HCT116 (cell line): ENCODE measurements at regions not wholly inside any gene's neighbourhood (a gene's known extent, or its start where the extent isn't known, plus 50 kb on each side); places are given as distances from the start of the nearest gene placed in this dataset.

ENCODE experiments used
- ATAC-seq: fragments of 200-7000 bp; cut with Tn5 transposase; 2 replicates; pipeline ENCODE4 v1.9.1; 2020; ENCODE audit warnings: mild to moderate bottlenecking, moderate library complexity
- BruUV-seq: library from RNA; stranded (reverse); fragments of 400-500 nt; replicated peaks from 2 replicates; lab custom pipeline; 2021; lab: Mats Ljungman, UMichigan
- CTCF ChIA-PET: fragments of 300-600 bp; sonication (Branson Sonifier 250); formaldehyde crosslinking; loops from one replicate; lab custom pipeline; 2021; ENCODE audit warnings: antibody characterized with exemption; lab: Charles Lee
- POLR2A ChIA-PET: fragments of 300-600, 350-600 bp; sonication (Branson Sonifier 250); formaldehyde crosslinking; loops from one replicate; lab custom pipeline; 2021; ENCODE audit warnings: antibody characterized with exemption; lab: Charles Lee
- RAD21 ChIA-PET, 2 experiments: fragments of 300-600 bp; sonication (Branson Sonifier 250); formaldehyde crosslinking; loops; one replicate each; lab custom pipeline; 2023; ENCODE audit warnings: low total read pairs in 2 of 2; ENCODE audit not compliant: uncharacterized antibody in 2 of 2, unreplicated experiment in 2 of 2, low non-redundant PET in 1 of 2; lab: Charles Lee
- DNase-seq: peaks from one replicate; pipeline ENCODE4 v3.0.0-alpha.2; 2010; ENCODE audit warnings: low read depth, low spot score
- H2AFZ ChIP-seq: fragments of 200-600 bp; shearing (Covaris generic), sonication (generic); 2 replicates; pipeline ENCODE4 v1.6.1; 2017; ENCODE audit warnings: low read depth, mixed run types, mixed read lengths, antibody characterized with exemption, low read length; ENCODE audit not compliant: poor library complexity, severe bottlenecking
- H3K27ac ChIP-seq: 2 replicates; pipeline ENCODE4 v1.5.1; 2012; ENCODE audit warnings: low read depth, low read length
- H3K27me3 ChIP-seq: fragments of 200-600 bp; sonication (generic); 2 replicates; pipeline ENCODE4 v1.6.1; 2016; ENCODE audit warnings: mixed run types, low read length, mixed read lengths; ENCODE audit not compliant: insufficient read depth
- H3K36me3 ChIP-seq, 2 experiments: fragments of 200-500 bp in 1 of 2; fragments of 200-600 bp in 1 of 2; sonication (Bioruptor generic) in 1 of 2; sonication (generic) in 1 of 2; 2 replicates each; pipeline versions ENCODE4 v1.5.1 to v1.6.1; 2014 to 2016; ENCODE audit warnings: low read length in 2 of 2, inconsistent platforms in 1 of 2, mixed read lengths in 1 of 2, mixed run types in 1 of 2; ENCODE audit not compliant: insufficient read depth in 2 of 2, control insufficient read depth in 1 of 2
- H3K4me1 ChIP-seq, 2 experiments: fragments of 200-600 bp in 1 of 2; sonication (generic) in 1 of 2; 2 replicates each; pipeline versions ENCODE4 v1.5.1 to v1.6.1; 2012 to 2017; ENCODE audit warnings: low read length in 2 of 2, inconsistent platforms in 1 of 2, mild to moderate bottlenecking in 1 of 2, mixed read lengths in 1 of 2, mixed run types in 1 of 2, moderate library complexity in 1 of 2; ENCODE audit not compliant: insufficient read depth in 2 of 2, control insufficient read depth in 1 of 2
- H3K4me2 ChIP-seq: fragments of 200-600 bp; sonication (generic); 2 replicates; pipeline ENCODE4 v1.6.1; 2017; ENCODE audit warnings: mixed run types, low read length, mixed read lengths
- H3K4me3 ChIP-seq, 2 experiments: fragments of 200-600 bp in 1 of 2; sonication (generic) in 1 of 2; replicated peaks in 1 of 2; 2 replicates each; pipeline ENCODE4 v1.5.1; 2011 to 2016; ENCODE audit warnings: low read length in 2 of 2, control low read depth in 1 of 2, low read depth in 1 of 2, mild to moderate bottlenecking in 1 of 2, mixed read lengths in 1 of 2, mixed run types in 1 of 2
- H3K79me2 ChIP-seq: fragments of 200-600 bp; sonication (generic); 2 replicates; pipeline ENCODE4 v1.6.1; 2017; ENCODE audit warnings: mild to moderate bottlenecking, mixed run types, low read length, moderate library complexity, mixed read lengths; ENCODE audit not compliant: insufficient read depth
- H3K9ac ChIP-seq: fragments of 200-600 bp; sonication (generic); 2 replicates; pipeline ENCODE4 v1.6.1; 2016; ENCODE audit warnings: low read length, mixed read lengths
- H3K9me2 ChIP-seq: fragments of 200-600 bp; sonication (generic), shearing (Covaris generic); 2 replicates; pipeline ENCODE4 v1.6.1; 2017; ENCODE audit warnings: mixed run types, mild to moderate bottlenecking, moderate library complexity; ENCODE audit not compliant: insufficient read depth
- H3K9me3 ChIP-seq, 2 experiments: fragments of 200-500 bp in 1 of 2; fragments of 200-600 bp in 1 of 2; sonication (Bioruptor generic) in 1 of 2; sonication (generic) in 1 of 2; 2 replicates each; pipeline ENCODE4 v1.6.1; 2014 to 2017; ENCODE audit warnings: low read length in 2 of 2, mixed read lengths in 2 of 2, inconsistent platforms in 1 of 2, low read depth in 1 of 2, mild to moderate bottlenecking in 1 of 2, mixed run types in 1 of 2, moderate library complexity in 1 of 2; ENCODE audit not compliant: control insufficient read depth in 1 of 2, insufficient read depth in 1 of 2
- H4K20me1 ChIP-seq: fragments of 200-600 bp; sonication (generic), shearing (Covaris generic); 2 replicates; pipeline ENCODE4 v1.6.1; 2017; ENCODE audit warnings: mixed run types, mild to moderate bottlenecking, moderate library complexity; ENCODE audit not compliant: insufficient read depth
- ATF3 ChIP-seq: IDR thresholded peaks from 2 replicates; pipeline ENCODE4 v1.6.1; 2012
- CBX3 ChIP-seq: IDR thresholded peaks from 2 replicates; pipeline ENCODE4 v1.6.1; 2012; ENCODE audit warnings: low read depth
- CEBPB ChIP-seq: IDR thresholded peaks from 2 replicates; pipeline ENCODE4 v1.6.1; 2012; ENCODE audit warnings: low read depth
- EGR1 ChIP-seq: IDR thresholded peaks from 2 replicates; pipeline ENCODE4 v1.6.1; 2012; ENCODE audit warnings: low read depth
- EZH2phosphoT487 ChIP-seq: fragments of 200-600 bp; IDR thresholded peaks from 2 replicates; pipeline ENCODE4 v1.6.1; 2018; ENCODE audit warnings: antibody characterized with exemption, borderline replicate concordance
- FOSL1 ChIP-seq: IDR thresholded peaks from 2 replicates; pipeline ENCODE4 v1.6.1; 2012; ENCODE audit warnings: low read depth
- MAX ChIP-seq: IDR thresholded peaks from 2 replicates; pipeline ENCODE4 v1.6.1; 2012
- POLR2A ChIP-seq: IDR thresholded peaks from 2 replicates; pipeline ENCODE4 v1.7.0; 2011; ENCODE audit warnings: borderline replicate concordance; ENCODE audit not compliant: insufficient read depth, insufficient read length; ENCODE audit errors: extremely low read depth
- POLR2AphosphoS5 ChIP-seq: IDR thresholded peaks from 2 replicates; pipeline ENCODE4 v1.6.1; 2011; ENCODE audit warnings: mild to moderate bottlenecking, low read depth, low read length, moderate library complexity
- RAD21 ChIP-seq: IDR thresholded peaks from 2 replicates; pipeline ENCODE4 v1.6.1; 2012; ENCODE audit warnings: low read depth, mild to moderate bottlenecking
- SIN3A ChIP-seq: IDR thresholded peaks from 2 replicates; pipeline ENCODE4 v1.6.1; 2012; ENCODE audit warnings: low read depth
- SRF ChIP-seq: IDR thresholded peaks from 2 replicates; pipeline ENCODE4 v1.6.1; 2012; ENCODE audit warnings: low read depth
- TCF7L2 ChIP-seq: IDR thresholded peaks from 2 replicates; pipeline ENCODE4 v1.7.0; 2011; ENCODE audit warnings: borderline replicate concordance, inconsistent platforms; ENCODE audit not compliant: insufficient read depth, insufficient read length; ENCODE audit errors: extremely low read depth
- YY1 ChIP-seq: IDR thresholded peaks from 2 replicates; pipeline ENCODE4 v1.6.1; 2011; ENCODE audit warnings: low read length, low read depth, moderate library complexity, mild to moderate bottlenecking; ENCODE audit not compliant: insufficient replicate concordance; ENCODE audit errors: extremely low read depth
- ZFX ChIP-seq: fragments of 450-650 bp; IDR thresholded peaks from 2 replicates; pipeline ENCODE4 v1.6.1; 2017
- ZNF274 ChIP-seq: fragments of 200-500 bp; sonication (Bioruptor generic); IDR thresholded peaks from 2 replicates; pipeline ENCODE4 v1.6.1; 2014; ENCODE audit warnings: mild to moderate bottlenecking, low read depth, low read length, inconsistent platforms
- intact Hi-C: fragments of 100-400 bp; cut with micrococcal nuclease; formaldehyde crosslinking; loops from 2 replicates; pipeline ENCODE4 v1.10.0; 2022
- TF ChIP-seq, protein P1 (sequence below): IDR thresholded peaks from 2 replicates; pipeline ENCODE4 v1.6.1; 2012; ENCODE audit warnings: low read depth
- TF ChIP-seq, protein P2 (sequence below): IDR thresholded peaks from 2 replicates; pipeline ENCODE4 v1.6.1; 2011; ENCODE audit warnings: mild to moderate bottlenecking, low read length, moderate library complexity; ENCODE audit not compliant: insufficient replicate concordance; ENCODE audit errors: extremely low read depth
- TF ChIP-seq, protein P3 (sequence below), 3 experiments: fragments of 200-600 bp in 1 of 3; sonication (generic) in 1 of 3; IDR thresholded peaks in 2 of 3; conservative IDR thresholded peaks in 1 of 3; 2 replicates each; pipeline ENCODE4 v1.5.1; 2012 to 2017; ENCODE audit warnings: low read depth in 2 of 3, low read length in 2 of 3, antibody characterized with exemption in 1 of 3, borderline replicate concordance in 1 of 3, control low read depth in 1 of 3, mild to moderate bottlenecking in 1 of 3, mixed read lengths in 1 of 3, mixed run types in 1 of 3, moderate library complexity in 1 of 3; ENCODE audit not compliant: insufficient read depth in 1 of 3

DNA sequence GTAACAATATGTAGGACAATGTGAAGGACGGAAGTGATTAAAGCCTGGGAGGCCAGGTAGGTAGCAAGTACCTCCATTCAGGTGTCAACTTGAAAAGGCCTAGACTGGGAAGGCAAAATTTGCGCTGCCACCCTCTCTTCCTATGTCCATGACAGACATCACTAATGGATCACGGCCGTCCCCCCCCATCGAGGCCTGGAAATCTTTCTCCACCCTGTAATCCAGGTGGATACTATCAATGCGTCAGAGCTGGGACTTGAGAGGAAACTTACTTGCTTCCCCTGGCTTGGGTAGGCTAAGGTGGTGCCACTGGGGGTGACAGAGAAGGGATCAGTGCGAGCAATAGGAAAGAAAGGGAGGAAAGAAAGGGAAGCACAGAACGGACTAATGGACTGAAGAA lies 156.1 kb downstream of the SALL1 start:
- H3K79me2 ChIP-seq: no peaks in the 10 kb centered on the region
- H3K27ac ChIP-seq: no peak overlapping the region
- ChIA-PET RAD21 (no interaction called here), POLR2A (no interaction called here), CTCF (no interaction called here)
- H3K4me3 ChIP-seq: no peak overlapping the region
- peaks cover 9% of the 10 kb centered on the region; the same call in 1 of the 2 replicates for H3K27me3 ChIP-seq
- H4K20me1 ChIP-seq: no peaks in the 10 kb centered on the region
- TF ChIP-seq, protein P1, sequence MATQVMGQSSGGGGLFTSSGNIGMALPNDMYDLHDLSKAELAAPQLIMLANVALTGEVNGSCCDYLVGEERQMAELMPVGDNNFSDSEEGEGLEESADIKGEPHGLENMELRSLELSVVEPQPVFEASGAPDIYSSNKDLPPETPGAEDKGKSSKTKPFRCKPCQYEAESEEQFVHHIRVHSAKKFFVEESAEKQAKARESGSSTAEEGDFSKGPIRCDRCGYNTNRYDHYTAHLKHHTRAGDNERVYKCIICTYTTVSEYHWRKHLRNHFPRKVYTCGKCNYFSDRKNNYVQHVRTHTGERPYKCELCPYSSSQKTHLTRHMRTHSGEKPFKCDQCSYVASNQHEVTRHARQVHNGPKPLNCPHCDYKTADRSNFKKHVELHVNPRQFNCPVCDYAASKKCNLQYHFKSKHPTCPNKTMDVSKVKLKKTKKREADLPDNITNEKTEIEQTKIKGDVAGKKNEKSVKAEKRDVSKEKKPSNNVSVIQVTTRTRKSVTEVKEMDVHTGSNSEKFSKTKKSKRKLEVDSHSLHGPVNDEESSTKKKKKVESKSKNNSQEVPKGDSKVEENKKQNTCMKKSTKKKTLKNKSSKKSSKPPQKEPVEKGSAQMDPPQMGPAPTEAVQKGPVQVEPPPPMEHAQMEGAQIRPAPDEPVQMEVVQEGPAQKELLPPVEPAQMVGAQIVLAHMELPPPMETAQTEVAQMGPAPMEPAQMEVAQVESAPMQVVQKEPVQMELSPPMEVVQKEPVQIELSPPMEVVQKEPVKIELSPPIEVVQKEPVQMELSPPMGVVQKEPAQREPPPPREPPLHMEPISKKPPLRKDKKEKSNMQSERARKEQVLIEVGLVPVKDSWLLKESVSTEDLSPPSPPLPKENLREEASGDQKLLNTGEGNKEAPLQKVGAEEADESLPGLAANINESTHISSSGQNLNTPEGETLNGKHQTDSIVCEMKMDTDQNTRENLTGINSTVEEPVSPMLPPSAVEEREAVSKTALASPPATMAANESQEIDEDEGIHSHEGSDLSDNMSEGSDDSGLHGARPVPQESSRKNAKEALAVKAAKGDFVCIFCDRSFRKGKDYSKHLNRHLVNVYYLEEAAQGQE: no peak
- no peak for TF ChIP-seq ZFX
- TF ChIP-seq SRF: no peak
- no peak for TF ChIP-seq CBX3
- TF ChIP-seq MAX: no peak
- TF ChIP-seq, protein P2, sequence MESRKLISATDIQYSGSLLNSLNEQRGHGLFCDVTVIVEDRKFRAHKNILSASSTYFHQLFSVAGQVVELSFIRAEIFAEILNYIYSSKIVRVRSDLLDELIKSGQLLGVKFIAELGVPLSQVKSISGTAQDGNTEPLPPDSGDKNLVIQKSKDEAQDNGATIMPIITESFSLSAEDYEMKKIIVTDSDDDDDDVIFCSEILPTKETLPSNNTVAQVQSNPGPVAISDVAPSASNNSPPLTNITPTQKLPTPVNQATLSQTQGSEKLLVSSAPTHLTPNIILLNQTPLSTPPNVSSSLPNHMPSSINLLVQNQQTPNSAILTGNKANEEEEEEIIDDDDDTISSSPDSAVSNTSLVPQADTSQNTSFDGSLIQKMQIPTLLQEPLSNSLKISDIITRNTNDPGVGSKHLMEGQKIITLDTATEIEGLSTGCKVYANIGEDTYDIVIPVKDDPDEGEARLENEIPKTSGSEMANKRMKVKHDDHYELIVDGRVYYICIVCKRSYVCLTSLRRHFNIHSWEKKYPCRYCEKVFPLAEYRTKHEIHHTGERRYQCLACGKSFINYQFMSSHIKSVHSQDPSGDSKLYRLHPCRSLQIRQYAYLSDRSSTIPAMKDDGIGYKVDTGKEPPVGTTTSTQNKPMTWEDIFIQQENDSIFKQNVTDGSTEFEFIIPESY: no peak
- TF ChIP-seq POLR2A: no peak
- TF ChIP-seq SIN3A: no peak
- no peak for TF ChIP-seq FOSL1
- no peak for TF ChIP-seq YY1
- no peak for TF ChIP-seq EGR1
- TF ChIP-seq ATF3: no peak
- no peak for TF ChIP-seq POLR2AphosphoS5
- no peak for TF ChIP-seq CEBPB
- no peak for TF ChIP-seq RAD21
- no peak for TF ChIP-seq TCF7L2
- TF ChIP-seq ZNF274: no peak
- TF ChIP-seq EZH2phosphoT487: no peak
- TF ChIP-seq, protein P3, sequence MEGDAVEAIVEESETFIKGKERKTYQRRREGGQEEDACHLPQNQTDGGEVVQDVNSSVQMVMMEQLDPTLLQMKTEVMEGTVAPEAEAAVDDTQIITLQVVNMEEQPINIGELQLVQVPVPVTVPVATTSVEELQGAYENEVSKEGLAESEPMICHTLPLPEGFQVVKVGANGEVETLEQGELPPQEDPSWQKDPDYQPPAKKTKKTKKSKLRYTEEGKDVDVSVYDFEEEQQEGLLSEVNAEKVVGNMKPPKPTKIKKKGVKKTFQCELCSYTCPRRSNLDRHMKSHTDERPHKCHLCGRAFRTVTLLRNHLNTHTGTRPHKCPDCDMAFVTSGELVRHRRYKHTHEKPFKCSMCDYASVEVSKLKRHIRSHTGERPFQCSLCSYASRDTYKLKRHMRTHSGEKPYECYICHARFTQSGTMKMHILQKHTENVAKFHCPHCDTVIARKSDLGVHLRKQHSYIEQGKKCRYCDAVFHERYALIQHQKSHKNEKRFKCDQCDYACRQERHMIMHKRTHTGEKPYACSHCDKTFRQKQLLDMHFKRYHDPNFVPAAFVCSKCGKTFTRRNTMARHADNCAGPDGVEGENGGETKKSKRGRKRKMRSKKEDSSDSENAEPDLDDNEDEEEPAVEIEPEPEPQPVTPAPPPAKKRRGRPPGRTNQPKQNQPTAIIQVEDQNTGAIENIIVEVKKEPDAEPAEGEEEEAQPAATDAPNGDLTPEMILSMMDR (IDR thresholded peaks at IDR 0.05 in 2 of 3, conservative IDR thresholded peaks at IDR 0.05 in 1 of 3; ENCODE audit: borderline replicate concordance in 1 of 3, insufficient read depth in 1 of 3, low read depth in 2 of 3, low read length in 2 of 3): no peak
- H3K4me2 ChIP-seq: no peak overlapping the region
- no peaks in the 10 kb centered on the region for H3K4me1 ChIP-seq
- intact Hi-C loops: no loop called here
- no peak overlapping the region for H3K9ac ChIP-seq
- no peaks in the 10 kb centered on the region for H3K9me2 ChIP-seq
- ATAC-seq (no peak), DNase-seq (no peak)
- no peak overlapping the region for H2AFZ ChIP-seq
- H3K36me3 ChIP-seq: no peaks in the 10 kb centered on the region
- H3K9me3 ChIP-seq: no peaks in the 10 kb centered on the region
- BruUV-seq: no TSS peak
